GM19463 (cell line): ENCODE measurements at regions not wholly inside any gene's neighbourhood (a gene's known extent, or its start where the extent isn't known, plus 50 kb on each side); places are given as distances from the start of the nearest gene placed in this dataset.

Experiments used
- ATAC-seq: cut with Tn5 transposase; IDR thresholded peaks from one replicate; pipeline ENCODE4 v1.9.1; 2021; ENCODE audit warnings: mild to moderate bottlenecking, moderate library complexity; ENCODE audit not compliant: unreplicated experiment

- ATAC-seq = no peak
Observed at GRCh38 chr21:18191139-18191538, 53.5 kb upstream of the CHODL start.

- ATAC-seq = no peak
Observed at GRCh38 chr21:18178509-18178908, 66.1 kb upstream of the CHODL start.

- no peak for ATAC-seq
Observed at GRCh38 chr21:18174370-18174769, 70.3 kb upstream of the CHODL start.

GRCh38 chr21:18170829-18171228, 73.8 kb upstream of the CHODL start:
- no peak for ATAC-seq

- no peak for ATAC-seq
Observed at GRCh38 chr21:18170221-18170620, 74.4 kb upstream of the CHODL start.

- no peak for ATAC-seq
Observed at GRCh38 chr21:18168108-18168507, 76.5 kb upstream of the CHODL start.

- ATAC-seq = no peak
Observed at GRCh38 chr21:18164933-18165332, 79.7 kb upstream of the CHODL start.

GRCh38 chr21:18164483-18164882, 80.2 kb upstream of the CHODL start:
- no peak for ATAC-seq

GRCh38 chr21:18163956-18164355, 80.7 kb upstream of the CHODL start:
- no peak for ATAC-seq

GRCh38 chr21:18161841-18162240, 82.8 kb upstream of the CHODL start:
- ATAC-seq = no peak

- ATAC-seq = no peak
Observed at GRCh38 chr21:18157406-18157805, 87.2 kb upstream of the CHODL start.

- ATAC-seq = no peak
Observed at GRCh38 chr21:18155508-18156193, 89.0 kb upstream of the CHODL start.

GRCh38 chr21:18153063-18153462, 91.6 kb upstream of the CHODL start:
- ATAC-seq = no peak

GRCh38 chr21:18152371-18152770, 92.3 kb upstream of the CHODL start:
- ATAC-seq = no peak

GRCh38 chr21:18151046-18151445, 93.6 kb upstream of the CHODL start:
- ATAC-seq = no peak

GRCh38 chr21:18148401-18148800, 96.2 kb upstream of the CHODL start:
- ATAC-seq = no peak

GRCh38 chr21:18147678-18148077, 97.0 kb upstream of the CHODL start:
- no peak for ATAC-seq

- no peak for ATAC-seq
Observed at GRCh38 chr21:18146820-18147219, 97.8 kb upstream of the CHODL start.

- no peak for ATAC-seq
Observed at GRCh38 chr21:18144339-18144738, 100.3 kb upstream of the CHODL start.

GRCh38 chr21:18142655-18143054, 102.0 kb upstream of the CHODL start:
- ATAC-seq = no peak

GRCh38 chr21:18138507-18138906, 106.1 kb upstream of the CHODL start:
- ATAC-seq = no peak

GRCh38 chr21:18129526-18129925, 115.1 kb upstream of the CHODL start:
- no peak for ATAC-seq

GRCh38 chr21:18118566-18118965, 126.1 kb upstream of the CHODL start:
- ATAC-seq = no peak
